GM12892 (cell line): ENCODE measurements at regions not wholly inside any gene's neighbourhood (a gene's known extent, or its start where the extent isn't known, plus 50 kb on each side); places are given as distances from the start of the nearest gene placed in this dataset.

ENCODE experiments used
- POLR2A ChIP-seq: IDR thresholded peaks from 2 replicates; pipeline ENCODE4 v1.6.1; 2011; ENCODE audit warnings: low read depth, low read length, control low read depth
- POLR2AphosphoS5 ChIP-seq: IDR thresholded peaks from 2 replicates; pipeline ENCODE4 v1.6.1; 2011; ENCODE audit warnings: low read depth, low read length, control low read depth
- TAF1 ChIP-seq: IDR thresholded peaks from 2 replicates; pipeline ENCODE4 v1.6.1; 2011; ENCODE audit warnings: low read depth, mild to moderate bottlenecking, control low read depth, low read length, borderline replicate concordance

GRCh38 chr6:73932866-73933265, 236.9 kb downstream of the CD109 start:
- TF ChIP-seq POLR2A (no peak), POLR2AphosphoS5 (no peak), TAF1 (no peak)
